T-helper 2 cell treated with Interferon-gamma antibody and Interleukin-4, amounts not matched to agents 100 ng/mL and 5 ng/mL, for 36 hours (primary cell): ENCODE measurements at regions not wholly inside any gene's neighbourhood (a gene's known extent, or its start where the extent isn't known, plus 50 kb on each side); places are given as distances from the start of the nearest gene placed in this dataset.
"Not testable (repeated sequence)": the region's sequence is repeated elsewhere in the genome, so short reads cannot be mapped to it uniquely, and the experiment has no call there.

ENCODE experiments used
- intact Hi-C: fragments of 100-400 bp; cut with micrococcal nuclease; formaldehyde crosslinking; loops from one replicate; pipeline ENCODE4 v1.15.1; 2023

DNA sequence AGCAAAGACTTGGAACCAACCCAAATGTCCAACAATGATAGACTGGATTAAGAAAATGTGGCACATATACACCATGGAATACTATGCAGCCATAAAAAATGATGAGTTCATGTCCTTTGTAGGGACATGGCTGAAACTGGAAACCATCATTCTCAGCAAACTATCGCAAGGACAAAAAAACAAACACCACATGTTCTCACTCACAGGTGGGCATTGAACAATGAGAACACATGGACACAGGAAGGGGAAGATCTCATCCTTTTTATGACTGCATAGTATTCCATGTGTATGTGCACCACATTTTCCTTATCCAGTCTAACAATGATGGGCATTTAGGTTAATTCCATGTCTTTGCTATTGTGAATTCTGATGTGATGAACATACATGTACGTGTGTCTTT lies 652.0 kb upstream of the LRRN3 start:
- intact Hi-C loops, result not testable (repeated sequence)

- intact Hi-C loops, result no loop called here
Measured at GRCh38 chr7:110442381-110442837, 648.5 kb upstream of the LRRN3 start.

GRCh38 chr7:110446658-110447057 lies 644.3 kb upstream of the LRRN3 start:
- intact Hi-C loops, result no loop called here

- intact Hi-C loops, result no loop called here
Measured at GRCh38 chr7:110448918-110449317, 642.0 kb upstream of the LRRN3 start.

- intact Hi-C loops, result no loop called here
Measured at GRCh38 chr7:110454713-110455112, 636.2 kb upstream of the LRRN3 start.

DNA sequence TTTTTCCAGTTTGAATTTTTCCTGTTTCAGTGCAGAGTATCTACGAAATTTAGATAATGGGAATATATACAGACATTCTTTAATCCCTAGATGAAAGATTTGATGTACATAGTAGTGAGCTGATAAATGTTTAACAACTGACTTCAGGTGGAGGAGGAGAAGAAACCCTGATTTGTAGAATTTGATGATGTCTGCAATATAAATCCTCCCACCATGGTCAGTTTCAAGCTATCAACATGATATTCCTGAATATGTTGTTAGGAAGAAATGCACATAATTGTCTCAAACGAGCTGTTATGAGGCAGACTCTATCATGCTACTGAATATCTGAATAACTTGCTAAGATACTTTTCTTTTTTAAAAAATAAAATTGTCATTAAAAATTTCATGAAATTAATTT lies 629.3 kb upstream of the LRRN3 start:
- intact Hi-C loops, result no loop called here

GRCh38 chr7:110470420-110470819 lies 620.5 kb upstream of the LRRN3 start:
- intact Hi-C loops, result no loop called here

GRCh38 chr7:110472419-110472818 lies 618.5 kb upstream of the LRRN3 start:
- intact Hi-C loops, result not testable (repeated sequence)

DNA sequence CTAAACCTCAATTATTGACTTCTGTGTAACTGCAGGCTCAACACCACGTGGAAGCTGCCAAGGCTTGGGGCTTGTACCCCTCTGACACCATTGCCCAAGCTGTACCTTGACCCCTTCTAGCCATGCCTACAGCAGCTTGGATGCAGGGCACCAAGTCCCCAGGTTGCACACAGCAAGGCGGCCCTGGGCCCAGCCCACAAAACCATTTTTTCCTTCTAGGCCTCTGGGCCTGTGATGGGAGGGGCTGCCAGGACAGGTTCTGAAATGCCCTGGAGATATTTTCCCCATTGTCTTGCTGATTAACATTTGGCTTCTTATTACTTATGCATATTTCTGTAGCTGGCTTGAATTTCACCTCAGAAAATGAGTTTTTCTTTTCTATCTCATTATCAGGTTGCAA lies 610.0 kb upstream of the LRRN3 start:
- intact Hi-C loops, result no loop called here

GRCh38 chr7:110483553-110483952 lies 607.4 kb upstream of the LRRN3 start:
- intact Hi-C loops, result no loop called here

DNA sequence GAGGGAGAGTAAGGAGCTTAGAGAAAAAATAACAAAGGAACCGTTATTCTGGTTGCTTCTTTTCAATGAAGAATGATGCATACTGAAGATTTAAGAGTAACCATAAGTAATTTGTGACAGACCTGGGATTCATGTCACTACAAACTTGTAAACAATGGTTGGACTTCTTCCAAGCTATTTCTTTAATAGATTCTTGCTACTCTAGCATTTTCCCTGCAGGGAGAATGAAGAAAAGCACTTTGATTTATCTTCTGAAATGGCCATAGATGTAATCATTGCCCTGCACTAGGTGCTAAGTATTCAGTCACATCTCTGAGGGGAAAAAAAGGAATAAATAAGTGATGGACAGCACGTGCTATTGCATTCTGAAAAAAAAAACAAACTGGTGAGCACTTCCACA lies 606.6 kb upstream of the LRRN3 start:
- intact Hi-C loops, result no loop called here

DNA sequence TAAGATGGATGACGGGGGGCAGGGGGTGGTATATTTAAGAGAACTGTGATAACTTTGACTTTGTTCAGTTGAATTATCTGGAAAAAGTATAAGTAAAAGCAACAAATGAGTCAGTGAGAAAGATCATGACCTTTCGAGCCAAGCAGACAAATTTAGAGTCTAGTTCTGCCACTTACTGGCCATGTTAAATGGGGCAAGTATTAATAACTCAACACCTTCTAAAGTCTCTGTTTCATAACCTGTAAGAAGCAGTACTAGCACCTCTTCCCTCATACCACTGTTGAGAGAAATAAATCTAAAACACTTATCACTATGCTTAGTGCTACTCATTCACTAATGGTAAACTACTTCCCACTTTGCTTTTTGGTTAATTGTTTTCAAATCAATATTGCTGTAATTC lies 604.4 kb upstream of the LRRN3 start:
- intact Hi-C loops, result no loop called here

DNA sequence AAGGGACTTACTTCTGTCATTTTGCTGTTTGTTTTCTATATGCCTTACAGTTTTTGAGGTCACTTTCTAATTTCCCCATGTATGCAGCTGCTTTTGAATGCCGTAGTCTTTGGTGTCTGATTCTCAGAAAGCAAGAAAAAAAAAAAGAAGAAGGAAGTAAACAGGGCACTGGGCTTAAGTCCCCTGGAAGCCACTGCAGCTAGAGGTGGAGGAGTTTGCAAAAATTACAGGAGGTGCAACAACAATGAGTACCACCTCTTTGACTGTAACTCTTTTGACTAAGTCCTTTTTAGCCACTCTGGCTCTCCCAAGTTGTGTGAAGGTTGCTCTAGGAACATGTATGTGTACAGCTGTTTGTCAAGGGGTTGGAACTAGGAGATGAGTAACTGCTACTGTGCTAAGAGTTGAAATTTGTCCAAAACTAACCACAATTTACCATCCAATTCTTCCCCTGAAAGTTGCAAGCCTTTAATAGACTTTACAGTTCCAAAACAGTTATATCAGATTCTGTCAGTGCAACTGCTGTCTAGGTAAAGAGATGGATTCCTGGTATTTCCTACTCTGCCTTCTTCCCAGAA lies 588.0 kb upstream of the LRRN3 start:
- intact Hi-C loops, result no loop called here

GRCh38 chr7:110507369-110507768 lies 583.6 kb upstream of the LRRN3 start:
- intact Hi-C loops, result no loop called here

DNA sequence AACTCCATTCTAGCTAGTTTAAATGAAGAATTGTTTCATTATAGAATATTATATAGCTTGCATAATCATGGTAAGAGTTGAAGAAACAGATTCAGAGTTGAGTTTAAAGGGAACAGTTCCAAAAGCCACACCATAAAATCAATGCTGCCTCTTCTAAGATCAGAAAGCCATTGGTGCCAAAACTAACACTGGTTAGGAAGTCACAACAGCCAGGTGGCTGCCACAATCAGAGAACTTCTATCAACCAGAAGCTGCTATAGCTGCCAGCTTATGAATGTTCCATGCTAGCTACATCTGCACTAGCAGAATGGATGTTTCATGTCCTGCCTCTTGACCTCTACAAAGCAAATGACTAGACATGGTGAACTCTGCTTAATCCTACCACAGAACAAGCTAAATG lies 583.1 kb upstream of the LRRN3 start:
- intact Hi-C loops, result no loop called here

GRCh38 chr7:110514975-110515551 lies 575.9 kb upstream of the LRRN3 start:
- intact Hi-C loops, result not testable (repeated sequence)

DNA sequence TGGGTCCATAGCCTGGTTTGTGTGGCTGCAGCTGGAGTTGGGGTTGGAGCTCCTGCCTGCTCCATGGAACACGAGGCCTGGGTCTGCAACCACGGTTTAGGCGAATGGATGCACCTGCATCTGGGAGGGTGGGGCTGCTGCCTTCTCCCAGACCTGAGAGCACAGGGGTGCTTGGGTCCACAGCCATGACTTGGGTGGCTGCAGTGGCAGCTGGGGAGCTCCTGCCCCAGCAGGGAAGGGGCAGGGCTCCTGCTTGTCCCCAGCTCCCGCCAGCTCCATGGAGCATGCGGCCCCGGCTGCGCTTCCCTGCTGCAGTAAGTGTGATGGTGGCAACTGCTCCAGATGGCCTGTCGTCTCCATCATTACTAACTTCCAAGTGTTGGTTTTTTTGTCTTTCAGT lies 571.1 kb upstream of the LRRN3 start:
- intact Hi-C loops, result no loop called here

DNA sequence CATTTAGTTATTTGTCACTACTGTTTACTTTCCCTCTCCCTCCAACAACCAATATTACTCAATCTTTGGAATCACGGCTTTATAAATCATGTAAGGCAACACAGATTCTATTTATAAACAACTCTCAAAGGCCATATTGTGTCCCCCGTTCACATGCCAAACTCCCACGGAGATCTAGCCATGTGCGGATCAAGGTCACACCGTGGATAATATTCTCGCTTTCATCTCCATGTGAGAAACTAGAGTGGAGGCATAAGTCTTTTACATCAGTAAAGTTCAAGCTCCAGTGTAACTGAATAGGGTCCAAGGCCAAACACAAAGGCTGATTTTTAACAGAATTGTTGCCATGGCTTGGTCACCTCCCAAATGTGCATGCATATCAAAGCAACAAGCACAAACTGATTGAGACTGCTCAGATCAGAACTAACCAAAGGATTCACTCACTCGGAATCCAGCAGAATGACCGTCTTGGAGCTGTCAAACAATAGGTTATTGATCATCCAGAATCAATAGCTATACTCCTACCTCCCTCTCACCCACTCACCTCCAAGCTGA lies 569.5 kb upstream of the LRRN3 start:
- intact Hi-C loops, result no loop called here

DNA sequence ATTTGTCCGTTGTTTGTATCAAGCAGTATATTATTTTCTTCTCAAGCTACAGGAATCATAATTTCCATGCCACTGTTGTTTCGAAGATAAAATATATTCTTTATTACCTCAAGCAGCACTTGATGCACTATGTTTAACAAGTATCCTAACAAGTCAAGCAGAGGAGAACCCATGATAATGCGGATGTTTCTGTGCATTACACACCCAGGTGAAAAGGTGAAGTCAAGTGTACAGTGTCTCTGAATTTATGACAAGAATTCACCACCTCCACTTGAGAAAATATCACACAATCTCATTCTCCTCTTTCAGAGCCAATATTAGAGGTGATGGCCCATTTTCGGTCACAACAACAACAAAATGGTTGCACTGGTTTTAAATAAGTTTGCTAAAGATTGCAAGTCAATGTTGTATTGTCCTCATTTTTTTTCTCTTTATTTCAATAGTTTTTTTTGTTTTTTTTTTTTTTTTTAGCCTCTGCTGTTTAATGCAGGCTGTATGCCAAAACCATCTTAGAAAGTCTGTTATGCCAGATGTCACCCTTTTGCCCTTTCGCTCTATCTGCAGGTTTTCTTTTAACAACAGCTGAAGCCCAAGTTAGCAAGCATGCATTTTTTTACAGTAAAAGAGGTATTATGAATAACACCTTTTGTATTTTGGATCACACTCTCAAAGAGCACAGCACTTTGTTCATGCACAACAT lies 568.7 kb upstream of the LRRN3 start:
- intact Hi-C loops, result no loop called here

- intact Hi-C loops, result no loop called here
Measured at GRCh38 chr7:110522761-110523200, 568.1 kb upstream of the LRRN3 start.

- intact Hi-C loops, result no loop called here
Measured at GRCh38 chr7:110529175-110529574, 561.8 kb upstream of the LRRN3 start.

DNA sequence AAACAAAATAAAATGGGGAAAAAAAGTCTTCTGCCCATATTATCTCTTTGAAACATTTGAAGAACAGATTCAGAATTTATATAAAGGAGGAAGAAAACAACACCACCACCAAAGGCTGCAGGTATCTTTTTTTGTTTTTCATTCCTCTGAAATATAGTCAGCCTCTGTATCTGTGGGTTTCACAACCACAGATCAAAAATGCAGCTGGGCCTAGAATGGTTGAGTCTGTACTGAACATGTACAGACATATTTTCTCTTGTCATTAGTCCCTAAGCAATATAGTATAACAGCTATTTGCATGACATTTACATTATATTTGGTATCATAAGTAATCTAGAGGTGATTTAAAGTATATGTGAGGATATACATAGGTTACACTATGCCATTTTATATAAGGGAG lies 559.7 kb upstream of the LRRN3 start:
- intact Hi-C loops, result no loop called here
